Loucy (cell line): ENCODE measurements at regions not wholly inside any gene's neighbourhood (a gene's known extent, or its start where the extent isn't known, plus 50 kb on each side); places are given as distances from the start of the nearest gene placed in this dataset.

Experiments used
- H2AFZ ChIP-seq: fragments of 200-600 bp; sonication (generic); 2 replicates; pipeline ENCODE4 v1.6.0; 2016; ENCODE audit warnings: antibody characterized with exemption, mild to moderate bottlenecking, low read length, moderate library complexity
- H3F3A ChIP-seq: fragments of 200-600 bp; 2 replicates; pipeline ENCODE4 v1.6.0; 2016; ENCODE audit warnings: antibody characterized with exemption, low read depth, mild to moderate bottlenecking
- H3K27me3 ChIP-seq: fragments of 200-600 bp; sonication (generic); 2 replicates; pipeline ENCODE4 v1.6.1; 2014; ENCODE audit warnings: low read length, mild to moderate bottlenecking; ENCODE audit not compliant: insufficient read depth, poor library complexity, severe bottlenecking
- H3K36me3 ChIP-seq: fragments of 200-600 bp; sonication (generic); 2 replicates; pipeline ENCODE4 v1.6.1; 2016; ENCODE audit warnings: low read length; ENCODE audit not compliant: insufficient read depth
- H3K4me1 ChIP-seq: fragments of 200-600 bp; sonication (generic); 2 replicates; pipeline ENCODE4 v1.5.1; 2014; ENCODE audit warnings: low read length, mild to moderate bottlenecking; ENCODE audit not compliant: insufficient read depth, poor library complexity, severe bottlenecking
- H3K4me2 ChIP-seq: fragments of 200-600 bp; sonication (generic); 2 replicates; pipeline ENCODE4 v1.6.0; 2014; ENCODE audit warnings: antibody characterized with exemption, low read length, low read depth, mild to moderate bottlenecking; ENCODE audit not compliant: poor library complexity, severe bottlenecking
- H3K4me3 ChIP-seq: fragments of 200-600 bp; sonication (generic); 2 replicates; pipeline ENCODE4 v1.5.1; 2014; ENCODE audit warnings: low read length, mild to moderate bottlenecking, mixed read lengths; ENCODE audit not compliant: poor library complexity, severe bottlenecking
- H3K79me2 ChIP-seq: fragments of 200-600 bp; sonication (generic); 2 replicates; pipeline ENCODE4 v1.6.1; 2014; ENCODE audit warnings: low read length; ENCODE audit not compliant: insufficient read depth
- H3K9ac ChIP-seq: fragments of 200-600 bp; sonication (generic); 2 replicates; pipeline ENCODE4 v1.6.0; 2014; ENCODE audit warnings: mild to moderate bottlenecking, low read depth, low read length, moderate library complexity; ENCODE audit not compliant: poor library complexity, severe bottlenecking
- H3K9me2 ChIP-seq: fragments of 200-600 bp; sonication (generic); replicated peaks from 2 replicates; pipeline ENCODE4 v1.6.1; 2016; ENCODE audit warnings: low read depth, low read length, mixed read lengths
- H3K9me3 ChIP-seq: fragments of 200-600 bp; sonication (generic); 2 replicates; pipeline ENCODE4 v1.6.1; 2014; ENCODE audit warnings: mild to moderate bottlenecking, antibody characterized with exemption, low read length, low read depth; ENCODE audit not compliant: insufficient read depth
- H4K20me1 ChIP-seq: fragments of 200-600 bp; sonication (generic); 2 replicates; pipeline ENCODE4 v1.6.0; 2014; ENCODE audit warnings: antibody characterized with exemption, low read length, mild to moderate bottlenecking; ENCODE audit not compliant: insufficient read depth, poor library complexity, severe bottlenecking
- CTCF ChIP-seq: fragments of 200-600 bp; sonication (generic); conservative IDR thresholded peaks from 2 replicates; pipeline ENCODE4 v1.5.1; 2014; ENCODE audit warnings: mild to moderate bottlenecking, antibody characterized with exemption, low read length
- EZH2phosphoT487 ChIP-seq: fragments of 200-600 bp; IDR thresholded peaks from 2 replicates; pipeline ENCODE4 v1.6.1; 2018; ENCODE audit warnings: antibody characterized with exemption, mild to moderate bottlenecking, moderate library complexity, borderline replicate concordance

GRCh38 chr5:96279801-96280542 lies 153.1 kb downstream of the PCSK1 start:
- H2AFZ ChIP-seq, result no peak overlapping the region
- H4K20me1 ChIP-seq, result no peaks in the 10 kb centered on the region
- H3F3A ChIP-seq, result no peaks in the 10 kb centered on the region
- H3K9me3 ChIP-seq, result no peaks in the 10 kb centered on the region
- H3K9me2 ChIP-seq, result no peaks in the 10 kb centered on the region
- no peaks in the 10 kb centered on the region for H3K4me1 ChIP-seq
- no peaks in the 10 kb centered on the region for H3K36me3 ChIP-seq
- H3K27me3 ChIP-seq, result no peaks in the 10 kb centered on the region
- H3K4me3 ChIP-seq, result no peak overlapping the region
- TF ChIP-seq CTCF (no peak), EZH2phosphoT487 (no peak)
- H3K4me2 ChIP-seq, result no peak overlapping the region
- no peaks in the 10 kb centered on the region for H3K79me2 ChIP-seq
- H3K9ac ChIP-seq, result no peak overlapping the region

GRCh38 chr5:96278981-96279380 lies 154.1 kb downstream of the PCSK1 start:
- no peak overlapping the region for H3K4me3 ChIP-seq
- TF ChIP-seq EZH2phosphoT487 (no peak), CTCF (no peak)
- no peaks in the 10 kb centered on the region for H3F3A ChIP-seq
- H3K36me3 ChIP-seq, result no peaks in the 10 kb centered on the region
- H3K9ac ChIP-seq, result no peak overlapping the region
- H3K9me3 ChIP-seq, result no peaks in the 10 kb centered on the region
- H3K9me2 ChIP-seq, result no peaks in the 10 kb centered on the region
- no peaks in the 10 kb centered on the region for H3K4me1 ChIP-seq
- no peaks in the 10 kb centered on the region for H3K79me2 ChIP-seq
- no peak overlapping the region for H3K4me2 ChIP-seq
- no peak overlapping the region for H2AFZ ChIP-seq
- no peaks in the 10 kb centered on the region for H3K27me3 ChIP-seq
- H4K20me1 ChIP-seq, result no peaks in the 10 kb centered on the region

GRCh38 chr5:96275051-96275450 lies 158.0 kb downstream of the PCSK1 start:
- Histone ChIP-seq H3K4me1 (no peaks in the 10 kb centered on the region), H3K9ac (no peak overlapping the region), H3F3A (no peaks in the 10 kb centered on the region), H3K9me3 (no peaks in the 10 kb centered on the region), H3K4me3 (no peak overlapping the region), H3K4me2 (no peak overlapping the region), H3K36me3 (no peaks in the 10 kb centered on the region), H3K79me2 (no peaks in the 10 kb centered on the region), H2AFZ (no peak overlapping the region), H4K20me1 (no peaks in the 10 kb centered on the region), H3K27me3 (no peaks in the 10 kb centered on the region), H3K9me2 (no peaks in the 10 kb centered on the region)
- TF ChIP-seq EZH2phosphoT487, result no peak

GRCh38 chr5:96265487-96265886 lies 167.6 kb downstream of the PCSK1 start:
- peaks cover 5% of the 10 kb centered on the region; the same call in 1 of the 2 replicates for H3K9me3 ChIP-seq
- H3K79me2 ChIP-seq, result no peaks in the 10 kb centered on the region
- no peaks in the 10 kb centered on the region for H4K20me1 ChIP-seq
- no peak overlapping the region for H3K9ac ChIP-seq
- H3F3A ChIP-seq, result no peaks in the 10 kb centered on the region
- no peaks in the 10 kb centered on the region for H3K27me3 ChIP-seq
- no peaks in the 10 kb centered on the region for H3K36me3 ChIP-seq
- TF ChIP-seq EZH2phosphoT487, result no peak
- H3K4me2 ChIP-seq, result no peak overlapping the region
- H3K4me3 ChIP-seq, result no peak overlapping the region
- H2AFZ ChIP-seq, result no peak overlapping the region
- H3K4me1 ChIP-seq, result no peaks in the 10 kb centered on the region
- no peaks in the 10 kb centered on the region for H3K9me2 ChIP-seq
